Activated CD4-positive, alpha-beta memory T cell treated with anti-CD3 and anti-CD28 coated beads for 36 hours (primary cell): ENCODE measurements at regions not wholly inside any gene's neighbourhood (a gene's known extent, or its start where the extent isn't known, plus 50 kb on each side); places are given as distances from the start of the nearest gene placed in this dataset.

Source experiments
- CTCF ChIA-PET: fragments of 350-600 bp; sonication (Branson Sonifier 250); formaldehyde crosslinking; loops from one replicate; lab custom pipeline; 2021; ENCODE audit warnings: antibody characterized with exemption, inconsistent platforms; lab: Charles Lee
- POLR2A ChIA-PET: fragments of 350-600 bp; sonication (Branson Sonifier 250); formaldehyde crosslinking; loops from one replicate; lab custom pipeline; 2021; ENCODE audit warnings: antibody characterized with exemption; lab: Charles Lee
- DNase-seq: peaks from one replicate; pipeline ENCODE4 v3.0.0-alpha.2; 2020
- H3K27ac Mint-ChIP-seq: one replicate; pipeline ENCODE4 v1.8.0; 2021; ENCODE audit warnings: mixed read lengths
- H3K27me3 Mint-ChIP-seq: one replicate; pipeline ENCODE4 v1.8.0; 2021; ENCODE audit warnings: mixed read lengths
- H3K36me3 Mint-ChIP-seq: one replicate; pipeline ENCODE4 v1.8.0; 2021; ENCODE audit warnings: mixed read lengths
- H3K4me1 Mint-ChIP-seq: one replicate; pipeline ENCODE4 v1.8.0; 2021; ENCODE audit warnings: low read depth, mixed read lengths
- H3K4me3 Mint-ChIP-seq: one replicate; pipeline ENCODE4 v1.8.0; 2021; ENCODE audit warnings: mild to moderate bottlenecking, mixed read lengths
- H3K9me3 Mint-ChIP-seq: one replicate; pipeline ENCODE4 v1.8.0; 2021; ENCODE audit warnings: mixed read lengths
- intact Hi-C: fragments of 100-400 bp; cut with micrococcal nuclease; formaldehyde crosslinking; loops from one replicate; pipeline ENCODE4 v1.15.1; 2023

DNA sequence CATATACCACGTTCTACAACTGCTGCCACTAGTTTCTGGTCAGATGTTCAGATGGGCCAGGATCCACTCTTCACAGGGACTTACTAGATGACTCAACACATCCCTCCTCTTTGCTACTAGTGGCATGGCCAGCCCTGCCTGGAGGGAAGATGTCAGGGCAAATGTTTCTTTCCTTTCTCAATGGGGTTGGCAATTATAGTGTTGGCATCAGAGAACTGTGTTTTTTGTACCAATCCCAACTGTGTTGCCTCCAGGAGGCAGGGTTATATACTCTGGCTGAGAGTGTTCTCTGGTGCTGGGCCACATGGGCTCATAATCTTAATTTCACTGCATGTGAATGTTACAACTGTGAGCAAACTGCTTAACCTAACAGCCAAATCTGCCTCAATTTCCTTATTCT lies 69.9 kb upstream of the AVPR1A start:
- no peak for DNase-seq
- H3K9me3 Mint-ChIP-seq: no peaks in the 10 kb centered on the region
- H3K27me3 Mint-ChIP-seq: no peaks in the 10 kb centered on the region
- ChIA-PET POLR2A (no interaction called here), CTCF (no interaction called here)
- no peak overlapping the region for H3K4me3 Mint-ChIP-seq
- no peaks in the 10 kb centered on the region for H3K4me1 Mint-ChIP-seq
- no peaks in the 10 kb centered on the region for H3K36me3 Mint-ChIP-seq
- intact Hi-C loops: no loop called here
- no peak overlapping the region for H3K27ac Mint-ChIP-seq

DNA sequence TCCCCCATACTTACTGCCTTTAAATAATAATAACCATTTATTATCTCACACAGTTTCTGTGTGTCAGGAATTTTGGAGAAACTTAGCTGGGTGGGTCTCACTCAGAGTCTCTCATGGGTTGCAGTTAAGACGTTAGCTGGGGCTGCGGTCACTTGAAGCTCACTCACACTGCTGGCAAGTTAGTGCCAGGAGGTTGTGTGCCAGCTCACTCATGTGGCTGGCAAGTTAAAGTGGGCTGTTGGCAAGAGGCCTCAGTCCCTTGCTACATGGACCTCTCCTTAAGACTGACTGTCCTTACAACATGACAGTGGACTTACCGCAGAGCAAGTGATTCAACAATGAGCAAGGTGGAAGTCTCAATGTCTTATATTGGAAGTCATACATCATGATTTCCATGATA lies 61.3 kb upstream of the AVPR1A start:
- no peak for DNase-seq
- Mint-ChIP-seq H3K36me3 (no peaks in the 10 kb centered on the region), H3K4me1 (no peaks in the 10 kb centered on the region), H3K9me3 (no peaks in the 10 kb centered on the region), H3K4me3 (no peak overlapping the region), H3K27ac (no peak overlapping the region), H3K27me3 (no peaks in the 10 kb centered on the region)
- POLR2A ChIA-PET: no interaction called here
- intact Hi-C loops: no loop called here
- CTCF ChIA-PET: no interaction called here

- CTCF ChIA-PET: no interaction called here
These were observed 58.0 kb upstream of the AVPR1A start for GRCh38 chr12:63208956-63209355.

GRCh38 chr12:63206909-63207308 lies 55.9 kb upstream of the AVPR1A start:
- ChIA-PET POLR2A (no interaction called here), CTCF (no interaction called here)
- no peak for DNase-seq
- Mint-ChIP-seq H3K36me3 (no peaks in the 10 kb centered on the region), H3K4me1 (no peaks in the 10 kb centered on the region), H3K9me3 (no peaks in the 10 kb centered on the region), H3K4me3 (no peak overlapping the region), H3K27me3 (no peaks in the 10 kb centered on the region), H3K27ac (no peak overlapping the region)
- intact Hi-C loops: no loop called here

More at GRCh38 chr12:63208956-63209355, 58.0 kb upstream of the AVPR1A start:
- no peak overlapping the region for H3K27ac Mint-ChIP-seq
- no peaks in the 10 kb centered on the region for H3K4me1 Mint-ChIP-seq
- no peaks in the 10 kb centered on the region for H3K27me3 Mint-ChIP-seq
- POLR2A ChIA-PET: no interaction called here
- no peak overlapping the region for H3K4me3 Mint-ChIP-seq
- intact Hi-C loops: no loop called here
- no peaks in the 10 kb centered on the region for H3K36me3 Mint-ChIP-seq
- H3K9me3 Mint-ChIP-seq: no peaks in the 10 kb centered on the region
- no peak for DNase-seq

- Mint-ChIP-seq H3K27me3 (no peaks in the 10 kb centered on the region), H3K36me3 (no peaks in the 10 kb centered on the region), H3K9me3 (no peaks in the 10 kb centered on the region), H3K4me1 (no peaks in the 10 kb centered on the region), H3K27ac (no peak overlapping the region), H3K4me3 (no peak overlapping the region)
- intact Hi-C loops: no loop called here
- DNase-seq: no peak
- POLR2A ChIA-PET: no interaction called here
- CTCF ChIA-PET: no interaction called here
These were observed 55.5 kb upstream of the AVPR1A start for GRCh38 chr12:63206494-63206893.
